ENCODE measurements at regions not wholly inside any gene's neighbourhood (a gene's known extent, or its start where the extent isn't known, plus 50 kb on each side); places are given as distances from the start of the nearest gene placed in this dataset.

GRCh38 chr2:137896467-137896866, 67.8 kb upstream of the HNMT start:
- TF ChIP-seq, protein P1, sequence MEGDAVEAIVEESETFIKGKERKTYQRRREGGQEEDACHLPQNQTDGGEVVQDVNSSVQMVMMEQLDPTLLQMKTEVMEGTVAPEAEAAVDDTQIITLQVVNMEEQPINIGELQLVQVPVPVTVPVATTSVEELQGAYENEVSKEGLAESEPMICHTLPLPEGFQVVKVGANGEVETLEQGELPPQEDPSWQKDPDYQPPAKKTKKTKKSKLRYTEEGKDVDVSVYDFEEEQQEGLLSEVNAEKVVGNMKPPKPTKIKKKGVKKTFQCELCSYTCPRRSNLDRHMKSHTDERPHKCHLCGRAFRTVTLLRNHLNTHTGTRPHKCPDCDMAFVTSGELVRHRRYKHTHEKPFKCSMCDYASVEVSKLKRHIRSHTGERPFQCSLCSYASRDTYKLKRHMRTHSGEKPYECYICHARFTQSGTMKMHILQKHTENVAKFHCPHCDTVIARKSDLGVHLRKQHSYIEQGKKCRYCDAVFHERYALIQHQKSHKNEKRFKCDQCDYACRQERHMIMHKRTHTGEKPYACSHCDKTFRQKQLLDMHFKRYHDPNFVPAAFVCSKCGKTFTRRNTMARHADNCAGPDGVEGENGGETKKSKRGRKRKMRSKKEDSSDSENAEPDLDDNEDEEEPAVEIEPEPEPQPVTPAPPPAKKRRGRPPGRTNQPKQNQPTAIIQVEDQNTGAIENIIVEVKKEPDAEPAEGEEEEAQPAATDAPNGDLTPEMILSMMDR (conservative IDR thresholded peaks at IDR 0.05) = no peak
- TF ChIP-seq EZH2 (IDR thresholded peaks at IDR 0.05; ENCODE audit: low read depth) = no peak
